Large intestine (tissue), 3 donors: ENCODE measurements at regions not wholly inside any gene's neighbourhood (a gene's known extent, or its start where the extent isn't known, plus 50 kb on each side); places are given as distances from the start of the nearest gene placed in this dataset.
A peak's percentile ranks its signal among the peaks of the same experiment; 100 is the strongest.
"Not testable (repeated sequence)": the region's sequence is repeated elsewhere in the genome, so short reads cannot be mapped to it uniquely, and the experiment has no call there.

Experiments used
- DNase-seq, 2 donors: peaks; one replicate each; pipeline versions ENCODE4 v3.0.0 to v3.0.0-alpha.2; 2013
- H3K27ac ChIP-seq: one replicate; pipeline ENCODE4 v1.5.1; 2013; ENCODE audit warnings: low read length
- H3K27me3 ChIP-seq: 2 replicates; pipeline ENCODE4 v1.6.1; 2013; ENCODE audit warnings: low read length; ENCODE audit not compliant: control insufficient read depth, insufficient read depth
- H3K36me3 ChIP-seq: 2 replicates; pipeline ENCODE4 v1.6.1; 2013; ENCODE audit warnings: low read length; ENCODE audit not compliant: control insufficient read depth, insufficient read depth
- H3K4me1 ChIP-seq: one replicate; pipeline ENCODE4 v1.6.1; 2013; ENCODE audit warnings: low read length; ENCODE audit not compliant: control insufficient read depth, insufficient read depth
- H3K4me3 ChIP-seq: one replicate; pipeline ENCODE4 v1.5.1; 2013; ENCODE audit warnings: low read length
- H3K9me3 ChIP-seq: one replicate; pipeline ENCODE4 v1.6.1; 2013; ENCODE audit warnings: mild to moderate bottlenecking, low read depth, low read length, moderate library complexity; ENCODE audit not compliant: control insufficient read depth
- WGBS: methylation state at CpG from one replicate; pipeline ENCODE4 v1.1.5; 2013; ENCODE audit warnings: low lambda C conversion rate; ENCODE audit not compliant: insufficient coverage; 5-methylcytosine and 5-hydroxymethylcytosine counted together

DNA sequence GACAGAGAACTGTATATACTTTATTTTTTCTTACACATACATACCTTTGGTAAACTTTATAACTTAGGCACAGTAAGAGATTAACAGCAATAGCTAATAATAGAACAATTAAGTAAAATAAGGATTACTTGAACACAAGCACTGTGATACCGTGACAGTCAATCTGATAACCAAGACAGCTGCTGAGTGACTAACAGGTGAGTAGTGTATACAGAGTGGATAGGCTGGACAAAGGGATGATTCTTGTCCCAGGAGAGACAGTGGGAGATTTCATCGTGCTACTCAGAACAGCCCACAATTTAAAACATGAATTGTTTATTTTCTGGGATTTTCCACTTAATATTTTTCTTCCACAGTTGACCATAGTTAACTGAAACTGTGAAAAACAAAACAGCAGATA is 411.8 kb downstream of the PPP1R2C start:
- Histone ChIP-seq H3K4me3 (no peak overlapping the region), H3K9me3 (no peaks in the 10 kb centered on the region), H3K27me3 (no peaks in the 10 kb centered on the region), H3K27ac (no peak overlapping the region), H3K4me1 (no peaks in the 10 kb centered on the region), H3K36me3 (no peaks in the 10 kb centered on the region)
- no peak for DNase-seq
- WGBS = no CpG with 5 or more reads among the region's 2 CpGs

DNA sequence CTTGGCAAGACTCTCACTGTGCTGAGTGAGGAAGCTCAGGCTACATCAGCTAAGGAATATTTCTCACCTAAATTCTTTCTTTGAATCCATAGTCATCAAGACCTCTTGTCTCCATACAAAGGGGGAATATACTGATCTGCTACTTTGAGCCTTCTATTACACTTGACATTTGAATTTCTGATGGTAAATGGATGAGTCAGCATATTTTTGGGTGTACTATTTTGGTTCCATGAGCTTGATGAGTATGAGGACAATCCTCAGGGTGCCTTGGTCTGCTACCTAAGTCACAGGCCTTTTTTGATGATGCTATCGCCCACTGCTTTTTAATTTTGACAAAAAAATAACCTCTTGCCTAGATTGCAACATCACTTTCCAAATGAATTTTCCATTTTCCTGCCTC is 415.7 kb downstream of the PPP1R2C start:
- Histone ChIP-seq H3K9me3 (no peaks in the 10 kb centered on the region), H3K27ac (no peak overlapping the region), H3K4me1 (no peaks in the 10 kb centered on the region), H3K27me3 (no peaks in the 10 kb centered on the region), H3K36me3 (no peaks in the 10 kb centered on the region), H3K4me3 (no peak overlapping the region)
- WGBS = no CpG with 5 or more reads among the region's 1 CpG
- DNase-seq = no peak

- peak; percentile 45 to 57 for DNase-seq
- no CpG with 5 or more reads among the region's 3 CpGs for WGBS
- not testable (repeated sequence) for H3K27me3 ChIP-seq, H3K27ac ChIP-seq, H3K9me3 ChIP-seq, H3K4me3 ChIP-seq, H3K36me3 ChIP-seq, H3K4me1 ChIP-seq
Measured at GRCh38 chrX:42342981-42343380, 419.6 kb upstream of the CASK start.
